GM12872 (cell line): ENCODE measurements at regions not wholly inside any gene's neighbourhood (a gene's known extent, or its start where the extent isn't known, plus 50 kb on each side); places are given as distances from the start of the nearest gene placed in this dataset.

Experiments
- CTCF ChIP-seq: IDR thresholded peaks from 3 replicates; pipeline ENCODE4 v1.5.1; 2011; ENCODE audit warnings: low read depth, mild to moderate bottlenecking, low read length, moderate library complexity; ENCODE audit not compliant: insufficient read depth

DNA sequence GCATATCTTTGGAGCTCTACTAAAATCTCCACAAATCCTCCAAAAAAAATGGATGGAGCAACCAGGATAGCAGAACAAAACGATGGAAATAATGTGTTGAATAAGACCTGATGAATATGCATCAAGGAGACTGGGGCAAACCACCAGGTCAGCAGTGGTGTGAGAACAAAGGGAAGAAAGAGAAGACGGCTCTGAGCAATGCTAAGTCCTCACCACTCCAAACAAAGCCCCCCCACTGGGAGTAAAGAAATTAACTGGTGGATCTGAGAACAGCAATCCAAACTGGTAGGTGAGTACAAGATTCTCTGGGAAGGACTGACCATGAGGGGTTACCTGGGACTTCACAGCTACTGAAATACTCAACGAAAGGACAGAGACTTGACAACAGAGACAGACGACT lies 977.3 kb downstream of the TBL1XR1 start:
- TF ChIP-seq CTCF: no peak

GRCh38 chr3:176214758-176215157 lies 982.5 kb downstream of the TBL1XR1 start:
- TF ChIP-seq CTCF: no peak

GRCh38 chr3:176208915-176209314 lies 988.4 kb downstream of the TBL1XR1 start:
- no peak for TF ChIP-seq CTCF

- TF ChIP-seq CTCF: no peak
These were observed 989.0 kb downstream of the TBL1XR1 start for GRCh38 chr3:176208283-176208682.

DNA sequence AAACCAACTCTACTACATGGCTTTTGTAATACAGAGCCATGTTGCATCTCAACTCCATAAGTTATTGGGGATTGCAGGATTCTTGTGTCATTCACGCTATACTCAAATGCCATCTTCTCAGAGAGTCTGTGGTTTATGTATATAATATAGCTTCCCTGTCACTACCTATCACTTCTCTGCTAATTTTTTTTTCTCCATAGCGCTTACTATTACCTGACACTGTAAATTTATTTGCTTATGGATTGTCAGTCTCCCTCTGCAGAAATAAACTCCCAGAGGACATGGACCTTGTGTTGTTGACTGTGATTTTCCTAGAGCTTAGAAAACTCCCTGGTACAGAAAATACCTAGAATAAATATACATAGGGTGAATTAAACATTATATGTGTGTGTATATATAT lies 990.5 kb downstream of the TBL1XR1 start:
- no peak for TF ChIP-seq CTCF

GRCh38 chr3:176202652-176203051 lies 994.6 kb downstream of the TBL1XR1 start:
- no peak for TF ChIP-seq CTCF

DNA sequence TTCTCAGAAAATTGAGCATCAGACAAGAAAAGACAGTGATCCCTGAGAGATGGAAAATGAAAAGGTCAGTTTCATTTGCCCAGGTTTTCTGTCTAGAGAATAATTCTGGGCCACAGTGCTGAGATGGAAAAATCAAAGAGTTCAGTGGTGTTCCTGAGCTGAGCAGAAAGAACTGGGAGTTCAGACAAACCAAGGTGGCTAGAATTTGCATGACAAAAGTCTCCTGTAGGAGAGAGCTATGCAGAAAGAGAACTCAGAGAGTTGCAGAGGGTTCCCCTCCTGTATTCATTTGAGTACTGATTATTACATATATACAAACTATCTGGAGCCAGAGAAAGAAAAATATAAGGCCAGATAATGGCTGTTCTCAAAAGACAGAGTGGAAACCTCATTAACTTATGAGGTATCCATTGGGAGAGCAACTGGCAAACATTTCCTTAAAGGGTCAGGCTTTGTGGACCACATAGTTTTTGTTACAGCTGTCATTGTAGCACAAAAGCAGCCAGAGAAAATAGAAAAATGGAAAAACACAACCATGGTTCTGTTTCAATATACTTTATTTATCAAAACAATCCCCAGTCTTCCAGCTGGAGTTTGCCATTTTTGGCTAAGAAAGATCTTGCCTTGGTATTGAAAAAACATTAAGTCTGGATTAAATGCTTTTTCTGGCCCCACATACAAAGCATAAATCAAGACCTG lies 1004.1 kb downstream of the TBL1XR1 start:
- TF ChIP-seq CTCF: no peak

GRCh38 chr3:176190755-176191154 lies 1006.5 kb downstream of the TBL1XR1 start:
- TF ChIP-seq CTCF: no peak
